ENCODE measurements at regions not wholly inside any gene's neighbourhood (a gene's known extent, or its start where the extent isn't known, plus 50 kb on each side); places are given as distances from the start of the nearest gene placed in this dataset.

DNA sequence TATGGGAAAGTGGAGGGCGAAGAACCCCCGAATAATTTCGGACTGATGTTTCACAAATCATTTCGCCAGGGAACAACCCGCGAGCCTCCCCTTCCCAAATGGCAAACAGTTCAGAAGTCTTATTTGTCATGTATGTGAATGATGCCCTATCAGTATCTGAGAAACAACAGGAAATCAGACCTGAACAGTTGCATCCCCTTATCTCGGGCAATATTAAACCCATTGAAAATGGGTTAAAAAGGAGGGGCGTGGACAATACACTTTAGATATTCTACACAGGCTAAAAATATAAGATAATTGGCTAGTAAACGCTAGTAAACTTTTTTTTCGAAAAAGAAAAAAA is 1003.3 kb upstream of the NR2F2 start:
- DNase-seq (ENCODE audit: low spot score): no peak

DNA sequence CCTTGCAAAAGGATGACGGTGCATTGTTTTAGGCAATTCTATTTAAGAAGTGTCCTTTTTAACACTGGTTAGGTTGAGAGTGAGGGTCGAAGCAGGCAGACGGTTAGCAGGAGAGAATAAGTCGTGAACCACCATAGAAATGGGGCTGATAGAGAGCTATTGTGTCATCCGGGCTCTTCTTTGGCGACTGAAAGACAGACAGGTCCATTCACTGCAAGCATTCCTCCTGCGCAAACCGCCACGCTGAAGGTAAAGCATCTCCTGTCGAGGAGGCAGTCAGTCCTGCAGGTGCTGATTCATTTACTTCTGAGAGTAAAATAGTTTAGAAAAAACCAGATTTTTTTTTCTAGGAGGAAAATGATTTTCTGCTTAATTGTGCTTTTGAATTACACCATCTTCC is 1002.8 kb upstream of the NR2F2 start:
- no peak for DNase-seq (ENCODE audit: low spot score)

DNA sequence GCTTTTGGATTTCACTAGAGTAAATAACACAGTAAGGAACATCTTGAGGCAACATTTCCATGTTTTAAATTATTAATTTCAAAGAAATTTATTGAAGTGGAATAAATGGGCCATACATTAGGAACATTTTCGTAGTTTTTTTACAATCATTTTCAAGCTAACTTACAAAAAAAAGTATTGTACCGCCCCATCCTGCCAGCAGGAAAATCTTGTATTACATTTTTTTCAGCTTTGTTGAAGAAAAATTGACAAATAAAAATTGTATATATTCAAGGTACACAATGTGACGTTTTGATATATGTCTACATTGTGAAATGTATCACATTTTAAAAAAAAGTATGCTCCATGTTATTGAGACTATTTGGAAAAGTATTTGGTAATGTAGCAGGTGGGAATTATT is 1001.9 kb upstream of the NR2F2 start:
- no peak for DNase-seq (ENCODE audit: low spot score)

DNA sequence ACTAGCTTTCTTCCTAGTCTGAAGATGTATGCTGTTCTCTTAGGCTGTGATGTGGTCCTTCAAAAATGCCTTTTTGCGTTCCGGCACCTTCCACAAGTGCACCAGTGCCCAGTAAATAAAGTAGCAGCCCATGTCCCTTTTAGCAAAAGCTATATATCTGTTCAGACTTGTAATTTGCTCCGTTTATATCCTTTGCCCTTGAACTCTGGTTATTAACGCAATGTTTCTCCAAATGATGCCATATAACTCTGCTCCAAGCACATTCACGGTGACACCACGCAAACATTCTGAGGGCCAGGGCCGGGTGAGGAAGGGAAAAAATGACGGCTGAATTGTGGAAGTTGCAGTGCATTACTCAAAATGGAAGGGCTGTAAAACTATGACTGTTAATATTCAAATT is 1001.1 kb upstream of the NR2F2 start:
- DNase-seq (ENCODE audit: low spot score): no peak

- DNase-seq (ENCODE audit: low spot score): no peak
Measured at GRCh38 chr15:95341686-95342085, 988.8 kb upstream of the NR2F2 start.

DNA sequence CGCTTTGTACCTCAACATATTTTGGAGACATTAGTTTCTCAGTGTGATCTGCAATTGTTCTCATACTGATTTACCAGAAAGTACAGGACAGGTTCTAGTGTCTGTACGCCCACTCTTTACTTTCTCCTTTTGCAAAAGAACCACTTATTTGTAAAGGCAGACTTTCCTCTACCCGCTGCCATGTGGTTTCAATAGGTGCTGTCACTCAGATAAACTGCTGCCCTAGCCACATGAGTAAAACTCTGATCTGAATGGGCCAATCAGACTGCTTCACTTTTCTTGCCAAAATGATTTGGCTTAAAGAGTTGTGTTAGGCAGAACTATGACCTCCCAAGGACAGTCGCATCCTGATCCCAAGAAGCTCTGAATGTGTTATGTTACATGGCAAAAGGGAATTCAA is 984.6 kb upstream of the NR2F2 start:
- DNase-seq (ENCODE audit: low spot score): no peak

DNA sequence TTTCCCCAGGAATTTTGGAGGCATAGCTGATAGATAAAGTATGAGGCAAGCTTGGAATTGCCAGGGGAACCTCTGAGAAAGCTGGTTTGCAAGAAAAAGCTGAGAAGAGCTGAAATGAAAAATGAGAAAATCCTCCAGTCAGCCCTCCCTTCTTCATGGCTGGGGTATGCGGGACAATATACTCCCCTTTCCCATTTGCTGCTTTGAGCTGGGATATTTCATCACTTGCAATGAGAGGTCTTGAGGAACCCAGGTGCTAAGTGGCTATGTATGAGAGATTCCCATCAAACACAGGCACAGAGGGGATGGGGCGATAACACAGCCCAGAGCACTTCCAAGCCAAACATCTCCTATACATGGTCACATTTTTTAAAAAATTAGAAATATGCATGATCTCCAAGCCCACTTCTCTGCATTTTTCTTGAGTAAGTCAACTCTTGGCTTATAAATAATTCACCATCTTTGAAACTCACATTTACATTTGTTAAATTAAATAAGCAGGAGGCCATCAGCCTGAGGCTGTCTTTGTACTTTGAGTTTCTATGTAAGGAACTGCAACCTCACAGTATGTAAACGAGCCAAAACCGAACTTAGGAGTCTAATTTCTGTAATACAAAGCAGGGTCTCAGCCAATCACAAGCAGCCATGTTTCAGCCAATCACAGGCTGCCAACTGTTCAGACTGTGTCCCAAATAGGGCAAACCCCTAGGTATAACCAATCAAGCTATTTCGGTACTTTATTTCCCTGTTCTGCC is 983.6 kb upstream of the NR2F2 start:
- no peak for DNase-seq (ENCODE audit: low spot score)

GRCh38 chr15:95347837-95348236 is 982.7 kb upstream of the NR2F2 start:
- DNase-seq (ENCODE audit: low spot score): no peak

- DNase-seq (ENCODE audit: low spot score): no peak
Measured at GRCh38 chr15:95350908-95351307, 979.6 kb upstream of the NR2F2 start.

GRCh38 chr15:95352631-95353187 is 977.8 kb upstream of the NR2F2 start:
- no peak for DNase-seq (ENCODE audit: low spot score)

DNA sequence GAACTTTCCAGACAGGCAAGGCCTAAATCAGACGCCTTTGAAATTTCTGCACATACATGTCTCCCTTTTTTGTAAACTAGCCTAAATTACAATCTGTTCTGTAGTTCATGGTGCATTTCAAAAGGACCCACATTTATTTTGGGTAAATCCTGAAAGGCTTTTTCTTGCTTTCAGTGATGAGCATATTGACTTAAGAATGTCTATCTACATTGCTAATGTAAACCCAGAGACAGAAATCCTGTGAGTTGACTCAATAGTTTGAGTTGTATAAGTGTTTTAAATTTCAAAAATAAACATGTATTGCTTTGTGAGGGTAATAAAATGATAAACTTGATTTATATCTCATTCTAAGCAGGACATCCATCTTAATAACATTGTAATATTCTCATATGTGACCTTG is 977.0 kb upstream of the NR2F2 start:
- no peak for DNase-seq (ENCODE audit: low spot score)

- DNase-seq (ENCODE audit: low spot score): no peak
Measured at GRCh38 chr15:95359966-95360365, 970.5 kb upstream of the NR2F2 start.

GRCh38 chr15:95362306-95362705 is 968.2 kb upstream of the NR2F2 start:
- DNase-seq (ENCODE audit: low spot score): no peak

GRCh38 chr15:95363646-95364045 is 966.9 kb upstream of the NR2F2 start:
- no peak for DNase-seq (ENCODE audit: low spot score)

GRCh38 chr15:95365511-95366107 is 964.9 kb upstream of the NR2F2 start:
- DNase-seq (ENCODE audit: low spot score): no peak

DNA sequence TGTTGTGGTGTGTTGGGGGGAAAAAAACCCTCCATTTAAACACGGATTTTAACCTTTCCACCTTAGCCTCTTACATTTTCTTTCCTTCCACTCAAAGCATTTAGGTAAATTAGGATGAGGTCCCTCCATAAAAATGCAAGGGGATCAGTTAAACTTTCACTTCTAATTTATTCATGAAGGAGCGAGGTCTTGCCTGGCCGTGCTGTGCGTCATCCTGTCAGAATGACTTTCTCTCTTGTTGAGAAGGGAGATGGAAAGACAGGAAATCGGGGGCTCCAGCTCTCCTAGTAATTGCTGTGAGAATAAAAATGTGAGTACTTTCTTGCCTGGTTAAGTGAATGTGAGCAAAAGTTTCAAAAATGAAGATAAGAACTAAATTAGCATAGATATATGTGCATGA is 962.3 kb upstream of the NR2F2 start:
- DNase-seq (ENCODE audit: low spot score): no peak

DNA sequence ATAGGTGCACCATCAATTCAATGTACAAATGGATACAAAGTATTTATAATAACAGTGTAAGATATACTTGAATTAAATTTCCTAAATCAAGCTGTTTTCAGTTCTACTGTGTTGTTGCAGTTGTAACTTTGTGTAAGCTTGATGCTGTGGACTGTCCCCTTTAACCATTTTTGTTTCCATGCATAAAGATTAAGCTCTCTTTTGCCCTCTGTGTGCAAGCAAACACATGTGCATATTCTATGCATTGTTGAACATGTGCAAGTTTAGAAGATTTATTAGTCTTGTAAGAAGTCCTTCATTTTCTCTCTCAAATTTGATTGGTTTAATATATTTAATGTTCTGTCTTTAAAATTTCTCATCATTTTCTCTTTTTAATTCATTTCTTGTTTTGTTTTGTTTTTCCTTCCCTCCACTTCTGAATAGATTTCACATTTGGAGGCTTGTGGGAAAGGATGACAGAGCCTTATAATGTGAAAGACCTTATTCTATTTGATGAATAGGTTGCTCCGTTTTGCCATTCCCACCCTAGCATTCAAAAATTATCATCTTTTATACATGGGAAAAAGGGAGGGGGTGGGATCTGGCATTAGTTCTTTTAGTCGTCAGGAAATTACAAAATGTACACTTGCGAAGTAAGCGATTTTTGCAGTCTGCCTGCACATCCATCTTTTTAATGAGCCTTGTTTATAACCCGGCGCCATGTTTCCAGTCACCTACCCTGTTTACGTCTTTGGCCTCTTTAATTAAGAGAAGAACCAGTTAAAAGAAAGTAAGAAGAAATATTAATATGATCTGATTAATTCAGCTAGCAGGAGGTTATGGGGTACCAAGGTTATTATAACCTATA is 961.5 kb upstream of the NR2F2 start:
- DNase-seq (ENCODE audit: low spot score): no peak

DNA sequence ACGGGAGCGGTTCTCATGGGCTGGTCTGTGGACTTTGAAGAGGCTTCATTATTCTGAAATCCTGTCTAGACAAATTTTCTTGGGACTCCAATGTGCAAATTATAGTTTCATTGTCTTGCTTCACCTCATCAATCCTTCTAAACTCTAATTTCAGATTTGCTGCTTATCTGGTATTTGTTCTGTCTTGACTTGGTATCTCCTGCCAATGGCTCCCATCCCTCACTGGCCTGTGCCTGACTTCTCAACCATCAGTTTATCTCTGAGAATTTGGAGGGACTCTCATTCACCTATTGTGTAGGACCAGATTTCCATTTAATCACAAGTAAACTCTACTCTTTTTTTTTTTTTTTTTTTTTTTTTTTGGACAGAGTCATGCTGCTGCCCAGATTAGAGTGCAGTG is 960.2 kb upstream of the NR2F2 start:
- DNase-seq (ENCODE audit: low spot score): no peak

DNA sequence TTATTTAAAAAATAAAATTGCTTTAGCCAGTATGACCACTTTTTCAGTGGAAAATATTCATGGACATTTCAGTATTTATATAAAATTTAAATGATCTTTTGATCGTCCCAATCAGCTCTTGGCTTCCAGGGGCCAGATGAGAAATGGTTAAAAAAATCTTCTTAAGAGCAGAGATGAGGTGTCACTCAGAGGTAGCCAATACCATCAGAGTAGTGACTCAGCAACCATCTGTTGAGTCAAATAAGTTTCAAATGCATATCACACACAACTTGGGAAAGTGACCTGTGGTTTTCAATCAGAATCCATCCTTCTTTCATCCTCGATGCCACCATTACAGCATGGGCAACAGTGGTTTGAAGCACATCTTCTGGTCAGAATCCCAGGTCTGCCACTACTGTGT is 958.8 kb upstream of the NR2F2 start:
- DNase-seq (ENCODE audit: low spot score): no peak

GRCh38 chr15:95375281-95375680 is 955.2 kb upstream of the NR2F2 start:
- DNase-seq (ENCODE audit: low spot score): no peak

DNA sequence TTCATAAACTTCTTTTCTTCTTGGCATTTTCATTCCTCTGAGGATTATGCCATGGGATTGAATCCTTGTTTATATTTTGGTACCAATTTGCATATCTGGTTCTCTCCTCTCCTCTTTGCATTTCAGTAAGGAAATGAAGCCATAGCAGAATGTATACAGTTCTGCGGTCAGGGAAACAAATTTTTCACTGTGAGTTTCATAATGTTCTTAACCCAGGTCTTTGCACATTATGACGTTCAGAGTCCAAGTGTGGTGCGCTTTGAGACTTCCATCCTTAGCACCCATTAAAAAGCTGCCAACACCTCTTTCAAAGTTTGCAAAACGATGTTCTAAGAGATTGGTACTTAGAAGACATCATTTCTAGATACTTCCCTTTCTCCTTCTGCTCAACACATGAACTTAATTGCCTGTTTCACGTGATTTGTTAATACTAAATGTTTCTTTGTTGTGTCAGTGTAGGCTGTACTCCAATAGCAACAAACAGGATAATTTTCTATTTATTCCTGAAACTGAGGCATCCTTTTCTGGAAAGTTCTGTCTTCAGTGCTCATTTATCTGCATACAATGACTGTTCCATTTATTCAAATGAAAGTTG is 953.1 kb upstream of the NR2F2 start:
- DNase-seq (ENCODE audit: low spot score): no peak

GRCh38 chr15:95394186-95395067 is 936.1 kb upstream of the NR2F2 start:
- no peak for DNase-seq (ENCODE audit: low spot score)

Measured in ecto neural progenitor cell (in vitro differentiated cells).